HepG2 (cell line): ENCODE measurements at regions not wholly inside any gene's neighbourhood (a gene's known extent, or its start where the extent isn't known, plus 50 kb on each side); places are given as distances from the start of the nearest gene placed in this dataset.

Source experiments
- ATAC-seq: fragments of 200-7000 bp; cut with Tn5 transposase; 3 replicates; pipeline ENCODE4 v1.9.1; 2020; ENCODE audit warnings: mild to moderate bottlenecking, moderate library complexity
- BruUV-seq: library from RNA; stranded (reverse); fragments of 400-500 nt; replicated peaks from 2 replicates; lab custom pipeline; 2021; lab: Mats Ljungman, UMichigan
- CTCF ChIA-PET: fragments of 300-600 bp; formaldehyde crosslinking; extraction: SDS; loops from one replicate; lab custom pipeline; 2021; ENCODE audit warnings: low total read pairs, inconsistent platforms, low intra/inter-chr PET ratio; lab: Yijun Ruan, JAX
- POLR2A ChIA-PET: fragments of 350-600 bp; sonication (Branson Sonifier 250); formaldehyde crosslinking; loops from one replicate; lab custom pipeline; 2020; ENCODE audit warnings: antibody characterized with exemption, inconsistent platforms; lab: Yijun Ruan, JAX
- DNase-seq: peaks from one replicate; pipeline ENCODE4 v3.0.0-alpha.2; 2015; ENCODE audit warnings: low spot score
- FAIRE-seq: peaks from 3 replicates; lab custom pipeline; 2011; peaks lifted over from hg19 to GRCh38; lab: Jason Lieb, UNC
- H2AFZ ChIP-seq: one replicate; pipeline ENCODE4 v1.6.1; 2011; ENCODE audit warnings: low read length, inconsistent platforms
- H3K27ac ChIP-seq: fragments of 300-600 bp; 3 replicates; pipeline ENCODE4 v1.8.0; 2011; ENCODE audit warnings: mixed run types, mild to moderate bottlenecking, mixed read lengths, low read length, inconsistent platforms; ENCODE audit not compliant: insufficient read depth; ENCODE audit errors: extremely low read length
- H3K27me3 ChIP-seq, 2 experiments: fragments of 200-600 bp in 1 of 2; 2 replicates in 1 of 2; 3 replicates in 1 of 2; pipeline versions ENCODE4 v1.6.0 to v1.8.0; 2011; ENCODE audit warnings: low read length in 2 of 2, mild to moderate bottlenecking in 2 of 2, moderate library complexity in 2 of 2, inconsistent platforms in 1 of 2; ENCODE audit not compliant: insufficient read depth in 2 of 2, control insufficient read depth in 1 of 2
- H3K36me3 ChIP-seq, 2 experiments: fragments of 200-600 bp in 1 of 2; replicated peaks in 1 of 2; 2 replicates in 1 of 2; 3 replicates in 1 of 2; pipeline versions ENCODE4 v1.5.1 to v1.8.0; 2011; ENCODE audit warnings: low read length in 2 of 2, inconsistent platforms in 1 of 2; ENCODE audit not compliant: insufficient read depth in 2 of 2, control insufficient read depth in 1 of 2
- H3K4me1 ChIP-seq: 2 replicates; pipeline ENCODE4 v1.5.1; 2012; ENCODE audit warnings: low read length, inconsistent platforms; ENCODE audit not compliant: insufficient read depth
- H3K4me2 ChIP-seq: 2 replicates; pipeline ENCODE4 v1.6.0; 2011; ENCODE audit warnings: low read depth, low read length, inconsistent platforms
- H3K4me3 ChIP-seq, 3 experiments: fragments of 200-600 bp in 1 of 3; sonication (generic), shearing (Covaris generic) in 1 of 3; replicated peaks in 1 of 3; 2 replicates each; pipeline ENCODE4 v1.5.1; 2011 to 2016; ENCODE audit warnings: low read length in 3 of 3, inconsistent platforms in 2 of 3, low read depth in 2 of 3, mild to moderate bottlenecking in 2 of 3, control low read depth in 1 of 3, mixed read lengths in 1 of 3; ENCODE audit not compliant: insufficient read depth in 1 of 3
- H3K79me2 ChIP-seq: one replicate; pipeline ENCODE4 v1.6.1; 2011; ENCODE audit warnings: low read length, inconsistent platforms; ENCODE audit not compliant: insufficient read depth
- H3K9ac ChIP-seq: 2 replicates; pipeline ENCODE4 v1.6.0; 2011; ENCODE audit warnings: mild to moderate bottlenecking, low read depth, low read length, inconsistent platforms; ENCODE audit not compliant: insufficient read depth
- H3K9me3 ChIP-seq: 2 replicates; pipeline ENCODE4 v1.5.1; 2012; ENCODE audit warnings: mild to moderate bottlenecking, low read length
- H4K20me1 ChIP-seq: 2 replicates; pipeline ENCODE4 v1.6.0; 2011; ENCODE audit warnings: inconsistent platforms, mild to moderate bottlenecking, low read length, moderate library complexity; ENCODE audit not compliant: insufficient read depth
- DRAP1 ChIP-seq: IDR thresholded peaks from 2 replicates; pipeline ENCODE4 v1.6.1; 2016; ENCODE audit warnings: missing genetic modification reagents, missing compliant biosample characterization
- FOSL1 ChIP-seq: sonication (generic); formaldehyde crosslinking; IDR thresholded peaks from 2 replicates; pipeline ENCODE4 v1.9.0; 2021; ENCODE audit warnings: missing genetic modification reagents, borderline replicate concordance
- GMEB1 ChIP-seq: sonication (generic); formaldehyde crosslinking; IDR thresholded peaks from 2 replicates; pipeline ENCODE4 v1.5.1; 2020; ENCODE audit warnings: missing genetic modification reagents, mild to moderate bottlenecking, borderline replicate concordance
- MED13 ChIP-seq: sonication (generic); formaldehyde crosslinking; IDR thresholded peaks from 2 replicates; pipeline ENCODE4 v1.5.0; 2020; ENCODE audit warnings: missing genetic modification reagents
- POLR2AphosphoS5 ChIP-seq: IDR thresholded peaks from 2 replicates; pipeline ENCODE4 v1.6.1; 2012; ENCODE audit warnings: low read depth, low read length
- SP140L ChIP-seq: sonication (generic); formaldehyde crosslinking; IDR thresholded peaks from 2 replicates; pipeline ENCODE4 v1.4.0; 2020; ENCODE audit warnings: missing genetic modification reagents, borderline replicate concordance
- SYNCRIP ChIP-seq: fragments of 200-400 bp; formaldehyde crosslinking; IDR thresholded peaks from 2 replicates; pipeline ENCODE4 v1.6.1; 2018; ENCODE audit warnings: mild to moderate bottlenecking, low read depth, low read length; ENCODE audit not compliant: insufficient read depth
- ZFP36L1 ChIP-seq: sonication (generic); formaldehyde crosslinking; IDR thresholded peaks from 2 replicates; pipeline ENCODE4 v1.8.0; 2022; ENCODE audit warnings: mild to moderate bottlenecking, missing genetic modification reagents, moderate library complexity
- ZFY ChIP-seq: sonication (generic); formaldehyde crosslinking; IDR thresholded peaks from 2 replicates; pipeline ENCODE4 v1.4.0; 2020; ENCODE audit warnings: missing genetic modification reagents
- ZNF296 ChIP-seq: sonication (generic); formaldehyde crosslinking; conservative IDR thresholded peaks from 2 replicates; pipeline ENCODE4 v1.5.0; 2020; ENCODE audit warnings: mild to moderate bottlenecking, missing genetic modification reagents
- ZNF484 ChIP-seq: sonication (generic); formaldehyde crosslinking; IDR thresholded peaks from 2 replicates; pipeline ENCODE4 v1.5.1; 2020; ENCODE audit warnings: mild to moderate bottlenecking, low read depth, missing genetic modification reagents, borderline replicate concordance
- ZSCAN25 ChIP-seq: sonication (generic); formaldehyde crosslinking; IDR thresholded peaks from 2 replicates; pipeline ENCODE4 v1.8.0; 2022; ENCODE audit warnings: mild to moderate bottlenecking, missing genetic modification reagents
- WGBS: methylation state at CpG from one replicate; pipeline ENCODE4 v1.1.6; 2017; ENCODE audit warnings: low lambda C conversion rate; 5-methylcytosine and 5-hydroxymethylcytosine counted together
- in situ Hi-C: cut with HindIII; loops from 2 replicates; pipeline ENCODE4 v1.10.0; 2017; ENCODE audit warnings: low pct_unique_long_range_greater_than_20kb; ENCODE audit not compliant: extremely low pct_ligation_motif_present
- intact Hi-C: fragments of 100-400 bp; cut with micrococcal nuclease; formaldehyde crosslinking; loops from one replicate; pipeline ENCODE4 v1.10.0; 2022; ENCODE audit not compliant: unreplicated experiment
- TF ChIP-seq, protein P1 (sequence below): IDR thresholded peaks from 2 replicates; pipeline ENCODE4 v1.6.1; 2016; ENCODE audit warnings: low read depth, borderline replicate concordance

GRCh38 chr1:209095627-209096595, 487.6 kb upstream of the CAMK1G start:
- intact Hi-C loops = no loop called here
- in situ Hi-C loops = no loop called here
- no peaks in the 10 kb centered on the region for H3K4me1 ChIP-seq
- no peak for TF ChIP-seq SYNCRIP
- no peaks in the 10 kb centered on the region for H3K9me3 ChIP-seq
- ChIA-PET CTCF (no interaction called here), POLR2A (no interaction called here)
- H3K4me3 ChIP-seq = no peak overlapping the region
- BruUV-seq = no TSS peak
- no peak overlapping the region for H3K9ac ChIP-seq
- H3K4me2 ChIP-seq = no peak overlapping the region
- H3K27me3 ChIP-seq = no peaks in the 10 kb centered on the region
- WGBS = 14% methylated on average over 5 of the region's 9 CpGs
- H2AFZ ChIP-seq = no peak overlapping the region
- DNase-seq (no peak), ATAC-seq (no peak), FAIRE-seq (no peak)
- no peaks in the 10 kb centered on the region for H3K79me2 ChIP-seq
- no peak overlapping the region for H3K27ac ChIP-seq
- no peaks in the 10 kb centered on the region for H3K36me3 ChIP-seq
- H4K20me1 ChIP-seq = no peaks in the 10 kb centered on the region

DNA sequence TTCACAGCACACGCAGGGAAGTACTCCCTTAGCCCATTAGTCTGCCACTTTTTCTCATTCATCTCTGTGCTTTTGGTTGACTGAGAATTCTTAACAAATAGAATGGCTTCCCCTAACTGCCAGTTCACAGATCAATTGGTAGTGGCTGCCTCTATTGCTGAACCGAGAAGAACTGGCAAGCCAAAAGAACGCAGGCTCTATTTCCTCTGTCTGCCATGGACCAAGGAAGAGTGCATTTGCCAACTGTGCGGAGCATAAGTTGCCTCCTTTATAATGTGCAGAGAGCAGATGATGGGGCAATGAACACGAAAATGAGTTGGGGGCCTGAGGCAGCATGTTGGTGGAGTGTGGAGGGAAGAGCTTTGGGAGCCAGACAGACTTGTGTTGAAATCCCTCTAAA, 483.1 kb upstream of the CAMK1G start:
- ATAC-seq (no peak), FAIRE-seq (no peak), DNase-seq (no peak)
- no TSS peak for BruUV-seq
- CTCF ChIA-PET = no interaction called here
- Histone ChIP-seq H3K4me3 (no peak overlapping the region), H2AFZ (no peak overlapping the region), H3K36me3 (no peaks in the 10 kb centered on the region), H3K79me2 (no peaks in the 10 kb centered on the region), H3K9me3 (no peaks in the 10 kb centered on the region), H3K27me3 (no peaks in the 10 kb centered on the region), H3K4me2 (no peak overlapping the region), H3K9ac (no peak overlapping the region), H3K27ac (no peak overlapping the region), H3K4me1 (no peaks in the 10 kb centered on the region), H4K20me1 (no peaks in the 10 kb centered on the region)
- WGBS = 26% methylated on average over 5 of the region's 5 CpGs
- POLR2A ChIA-PET = no interaction called here
- in situ Hi-C loops = loop anchor here (25.0 kb wide), 1 partner anchor 612 kb away; the partner anchor contains the start of gene HSD11B1
- intact Hi-C loops = no loop called here
- TF ChIP-seq ZFP36L1 (CRISPR knock-in tag) = no peak
- no peak for TF ChIP-seq SP140L (CRISPR knock-in tag)
- no peak for TF ChIP-seq MED13 (CRISPR knock-in tag)
- no peak for TF ChIP-seq ZSCAN25 (CRISPR knock-in tag)
- TF ChIP-seq ZNF296 (CRISPR knock-in tag) = no peak
- TF ChIP-seq, protein P1, sequence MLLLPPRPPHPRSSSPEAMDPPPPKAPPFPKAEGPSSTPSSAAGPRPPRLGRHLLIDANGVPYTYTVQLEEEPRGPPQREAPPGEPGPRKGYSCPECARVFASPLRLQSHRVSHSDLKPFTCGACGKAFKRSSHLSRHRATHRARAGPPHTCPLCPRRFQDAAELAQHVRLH (CRISPR knock-in tag) = no peak
- no peak for TF ChIP-seq DRAP1 (CRISPR knock-in tag)
- no peak for TF ChIP-seq POLR2AphosphoS5
- TF ChIP-seq GMEB1 (CRISPR knock-in tag) = no peak
- no peak for TF ChIP-seq FOSL1 (CRISPR knock-in tag)
- TF ChIP-seq ZNF484 = no peak
- no peak for TF ChIP-seq ZFY (CRISPR knock-in tag)
